DND-41 (cell line): ENCODE measurements at regions not wholly inside any gene's neighbourhood (a gene's known extent, or its start where the extent isn't known, plus 50 kb on each side); places are given as distances from the start of the nearest gene placed in this dataset.

Experiments used
- ATAC-seq: fragments of 200-7000 bp; cut with Tn5 transposase; 3 replicates; pipeline ENCODE4 v1.9.1; 2021; ENCODE audit warnings: low read depth; ENCODE audit not compliant: insufficient read depth
- DNase-seq: peaks from one replicate; pipeline ENCODE4 v3.0.0-alpha.2; 2020
- H2AFZ ChIP-seq: 2 replicates; pipeline ENCODE4 v1.6.0; 2012; ENCODE audit warnings: low read depth, low read length
- H3K27ac ChIP-seq: 2 replicates; pipeline ENCODE4 v1.5.1; 2012; ENCODE audit warnings: low read length, inconsistent platforms
- H3K27me3 ChIP-seq: fragments of 200-600 bp; sonication (generic); 2 replicates; pipeline ENCODE4 v1.6.0; 2012; ENCODE audit warnings: low read length, mild to moderate bottlenecking, inconsistent platforms; ENCODE audit not compliant: insufficient read depth, poor library complexity
- H3K36me3 ChIP-seq: 2 replicates; pipeline ENCODE4 v1.5.1; 2012; ENCODE audit warnings: low read length, inconsistent platforms; ENCODE audit not compliant: insufficient read depth
- H3K4me1 ChIP-seq: 2 replicates; pipeline ENCODE4 v1.5.1; 2012; ENCODE audit warnings: mild to moderate bottlenecking, low read length; ENCODE audit not compliant: insufficient read depth
- H3K4me2 ChIP-seq: 2 replicates; pipeline ENCODE4 v1.6.0; 2012; ENCODE audit warnings: mild to moderate bottlenecking, moderate library complexity, low read length, inconsistent platforms; ENCODE audit not compliant: insufficient read depth
- H3K4me3 ChIP-seq, 2 experiments: fragments of 200-600 bp in 1 of 2; shearing (Covaris generic) in 1 of 2; 2 replicates each; pipeline ENCODE4 v1.5.1; 2012 to 2016; ENCODE audit warnings: inconsistent platforms in 2 of 2, low read length in 2 of 2, mild to moderate bottlenecking in 2 of 2, low read depth in 1 of 2, moderate library complexity in 1 of 2
- H3K79me2 ChIP-seq: 2 replicates; pipeline ENCODE4 v1.6.0; 2012; ENCODE audit warnings: low read length, inconsistent platforms; ENCODE audit not compliant: insufficient read depth
- H3K9ac ChIP-seq: 2 replicates; pipeline ENCODE4 v1.6.0; 2012; ENCODE audit warnings: low read depth, mild to moderate bottlenecking, inconsistent platforms, low read length, moderate library complexity
- H3K9me3 ChIP-seq: 2 replicates; pipeline ENCODE4 v1.5.1; 2012; ENCODE audit warnings: low read length, moderate library complexity, mild to moderate bottlenecking, inconsistent platforms; ENCODE audit not compliant: insufficient read depth, severe bottlenecking
- H4K20me1 ChIP-seq: 2 replicates; pipeline ENCODE4 v1.6.0; 2012; ENCODE audit warnings: low read length; ENCODE audit not compliant: insufficient read depth
- CTCF ChIP-seq: IDR thresholded peaks from 2 replicates; pipeline ENCODE4 v1.5.1; 2012; ENCODE audit warnings: borderline replicate concordance, low read length, moderate library complexity, mild to moderate bottlenecking; ENCODE audit not compliant: poor library complexity, severe bottlenecking; ENCODE audit errors: extremely low read depth
- EZH2 ChIP-seq: IDR thresholded peaks from 3 replicates; pipeline ENCODE4 v1.6.1; 2012; ENCODE audit warnings: borderline replicate concordance, low read depth, mild to moderate bottlenecking, moderate library complexity, low read length, inconsistent platforms; ENCODE audit not compliant: severe bottlenecking

- no peak for DNase-seq
- H3K36me3 ChIP-seq: no peaks in the 10 kb centered on the region
- no peaks in the 10 kb centered on the region for H3K4me1 ChIP-seq
- H3K9ac ChIP-seq: no peak overlapping the region
- H3K4me2 ChIP-seq: no peak overlapping the region
- TF ChIP-seq CTCF (no peak), EZH2 (no peak)
- H3K27ac ChIP-seq: no peak overlapping the region
- no peaks in the 10 kb centered on the region for H3K79me2 ChIP-seq
- peaks cover 54% of the 10 kb centered on the region for H3K27me3 ChIP-seq
- no peak overlapping the region for H3K4me3 ChIP-seq
- H3K9me3 ChIP-seq: no peaks in the 10 kb centered on the region
- ATAC-seq: no peak
- H4K20me1 ChIP-seq: peaks cover 5% of the 10 kb centered on the region; the same call in 1 of the 2 replicates
- H2AFZ ChIP-seq: no peak overlapping the region
These were observed 66.9 kb upstream of the KCNG1 start for GRCh38 chr20:51089840-51090239.

GRCh38 chr20:51089272-51089781 lies 66.4 kb upstream of the KCNG1 start:
- TF ChIP-seq CTCF: no peak
- TF ChIP-seq EZH2: no peak
- DNase-seq: no peak
- no peaks in the 10 kb centered on the region for H3K9me3 ChIP-seq
- H2AFZ ChIP-seq: no peak overlapping the region
- H3K4me3 ChIP-seq: no peak overlapping the region
- peaks cover 52% of the 10 kb centered on the region for H3K27me3 ChIP-seq
- H3K9ac ChIP-seq: no peak overlapping the region
- no peak for ATAC-seq
- no peaks in the 10 kb centered on the region for H3K36me3 ChIP-seq
- H4K20me1 ChIP-seq: peaks cover 5% of the 10 kb centered on the region; the same call in 1 of the 2 replicates
- H3K79me2 ChIP-seq: no peaks in the 10 kb centered on the region
- H3K4me2 ChIP-seq: no peak overlapping the region
- H3K4me1 ChIP-seq: no peaks in the 10 kb centered on the region
- no peak overlapping the region for H3K27ac ChIP-seq

- ATAC-seq: no peak
- peaks cover 51% of the 10 kb centered on the region for H3K27me3 ChIP-seq
- H2AFZ ChIP-seq: no peak overlapping the region
- H3K4me3 ChIP-seq: no peak overlapping the region
- no peak for DNase-seq
- H3K9me3 ChIP-seq: no peaks in the 10 kb centered on the region
- H3K9ac ChIP-seq: no peak overlapping the region
- no peak for TF ChIP-seq EZH2
- TF ChIP-seq CTCF: no peak
- H3K4me1 ChIP-seq: no peaks in the 10 kb centered on the region
- H3K27ac ChIP-seq: no peak overlapping the region
- H3K4me2 ChIP-seq: no peak overlapping the region
- H3K79me2 ChIP-seq: no peaks in the 10 kb centered on the region
- H3K36me3 ChIP-seq: no peaks in the 10 kb centered on the region
- peaks cover 7% of the 10 kb centered on the region; the same call in 1 of the 2 replicates for H4K20me1 ChIP-seq
These were observed 64.4 kb upstream of the KCNG1 start for GRCh38 chr20:51087266-51087665.

GRCh38 chr20:51085769-51086168 lies 62.9 kb upstream of the KCNG1 start:
- no peaks in the 10 kb centered on the region for H3K4me1 ChIP-seq
- no peak overlapping the region for H3K27ac ChIP-seq
- H3K9me3 ChIP-seq: no peaks in the 10 kb centered on the region
- H3K9ac ChIP-seq: no peak overlapping the region
- ATAC-seq (no peak), DNase-seq (no peak)
- H3K36me3 ChIP-seq: no peaks in the 10 kb centered on the region
- H2AFZ ChIP-seq: no peak overlapping the region
- H3K27me3 ChIP-seq: peaks cover 44% of the 10 kb centered on the region
- no peak overlapping the region for H3K4me2 ChIP-seq
- no peak overlapping the region for H3K4me3 ChIP-seq
- TF ChIP-seq EZH2 (no peak), CTCF (no peak)
- peaks cover 7% of the 10 kb centered on the region; the same call in 1 of the 2 replicates for H4K20me1 ChIP-seq
- H3K79me2 ChIP-seq: no peaks in the 10 kb centered on the region
